Globus pallidus (tissue), 1 donor: ENCODE measurements at regions not wholly inside any gene's neighbourhood (a gene's known extent, or its start where the extent isn't known, plus 50 kb on each side); places are given as distances from the start of the nearest gene placed in this dataset.

Source experiments
- DNase-seq: peaks from one replicate; pipeline ENCODE4 v3.0.0-alpha.2; 2015; ENCODE audit warnings: low spot score

DNA sequence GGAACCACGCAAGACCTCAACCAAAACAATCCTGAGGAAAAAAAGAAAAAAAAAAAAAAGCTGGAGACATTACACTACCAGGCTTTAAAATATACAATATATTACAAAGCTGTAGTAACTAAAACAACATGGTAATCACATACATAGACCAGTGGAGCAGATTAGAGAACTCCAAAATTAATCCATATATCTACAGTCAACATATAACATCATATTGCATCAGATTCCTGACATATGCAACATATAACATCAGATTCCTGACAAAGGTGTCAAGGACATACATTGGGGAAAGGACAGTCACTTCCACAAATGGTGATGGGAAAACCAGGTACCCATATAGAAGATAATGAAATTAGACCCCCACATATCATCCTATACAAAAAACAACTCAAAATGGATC lies 145.8 kb downstream of the BTG1 start:
- no peak for DNase-seq

GRCh38 chr12:91998316-91998715 lies 147.3 kb downstream of the BTG1 start:
- no peak for DNase-seq

DNA sequence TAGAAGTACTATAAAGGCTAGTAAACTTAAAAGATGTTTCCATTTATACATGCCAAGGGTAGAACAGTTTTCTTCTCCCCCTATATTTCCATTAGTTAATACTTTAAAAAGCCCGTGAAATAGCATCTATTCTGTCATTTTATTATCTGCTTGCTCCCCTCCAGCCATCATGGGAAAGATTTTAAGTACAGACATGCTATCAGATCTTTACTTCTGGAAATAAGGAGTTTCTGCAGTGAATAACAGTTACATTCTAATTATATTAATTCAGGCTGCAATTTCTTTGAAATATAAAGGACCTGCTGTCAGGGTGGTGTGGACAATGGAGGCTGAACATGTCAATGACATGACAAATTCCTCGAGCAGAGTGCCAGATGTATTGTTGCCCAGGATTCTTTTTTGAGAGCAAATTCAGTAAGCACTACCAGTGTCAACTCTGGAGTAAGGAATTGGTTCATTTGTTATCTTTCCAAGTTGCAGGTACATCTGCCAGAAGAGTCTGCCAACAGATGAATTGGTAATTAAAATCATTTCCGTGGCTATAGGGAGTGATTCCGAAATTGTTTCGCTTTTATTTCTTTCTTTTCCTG lies 151.3 kb downstream of the BTG1 start:
- no peak for DNase-seq

GRCh38 chr12:91993287-91994017 lies 152.2 kb downstream of the BTG1 start:
- no peak for DNase-seq

DNA sequence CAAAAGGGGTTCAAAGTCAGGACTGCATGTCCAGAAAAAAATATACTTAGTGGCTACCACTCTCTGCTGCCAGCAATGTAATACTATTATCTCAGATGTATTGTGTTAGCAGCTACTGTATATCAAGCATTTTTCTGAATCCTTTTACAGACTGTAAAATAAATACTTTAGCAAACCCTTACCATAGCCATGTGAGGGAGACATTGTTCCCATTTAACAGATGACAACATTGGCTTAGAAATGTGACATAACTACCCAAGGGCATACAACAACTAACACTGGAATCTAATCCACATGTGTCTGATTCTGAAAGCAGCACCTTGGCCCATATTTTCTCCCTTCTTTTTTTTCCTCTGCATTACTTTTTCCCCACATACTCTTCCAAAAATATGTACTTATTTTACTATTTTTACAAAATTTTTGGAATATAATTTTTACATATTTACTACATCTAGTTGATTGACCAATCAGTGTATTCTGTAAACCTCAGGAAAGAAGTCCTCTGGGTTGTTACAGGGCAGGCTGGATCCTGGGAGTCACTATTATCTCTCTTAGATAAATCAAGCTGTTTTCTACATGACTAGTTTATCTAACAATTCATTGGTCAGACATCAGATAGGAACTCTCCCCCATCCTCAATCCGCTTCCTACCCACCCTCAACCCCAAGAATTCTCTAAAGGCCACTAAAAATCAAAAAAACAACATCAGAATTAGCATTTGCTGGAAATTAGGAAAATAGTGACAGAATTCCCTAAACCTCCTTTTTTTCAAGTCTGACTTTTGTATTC lies 154.1 kb downstream of the BTG1 start:
- DNase-seq = no peak

DNA sequence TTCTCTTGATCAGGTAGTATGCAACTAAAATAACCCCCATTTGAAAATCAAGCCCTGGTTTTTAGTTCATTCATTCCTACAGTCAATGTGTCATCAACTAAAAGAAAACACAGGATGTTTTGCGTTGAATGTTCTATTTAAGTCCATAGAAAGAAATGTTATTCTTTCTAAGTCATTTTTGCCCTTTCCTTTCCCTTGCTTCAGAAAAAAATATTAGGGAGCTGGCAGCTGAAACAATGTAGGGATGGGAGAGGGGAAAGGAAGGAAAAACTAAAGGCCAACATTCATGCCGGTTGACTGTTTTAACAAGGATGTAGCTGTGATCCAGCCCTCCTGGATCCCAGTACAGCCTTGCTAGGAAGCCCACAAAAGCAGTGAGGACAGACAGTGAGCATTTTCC lies 155.1 kb downstream of the BTG1 start:
- DNase-seq = no peak

GRCh38 chr12:91989143-91989542 lies 156.5 kb downstream of the BTG1 start:
- no peak for DNase-seq

GRCh38 chr12:91988086-91988923 lies 157.3 kb downstream of the BTG1 start:
- DNase-seq = peak; percentile 48

GRCh38 chr12:91986084-91986483 lies 159.6 kb downstream of the BTG1 start:
- DNase-seq = no peak

DNA sequence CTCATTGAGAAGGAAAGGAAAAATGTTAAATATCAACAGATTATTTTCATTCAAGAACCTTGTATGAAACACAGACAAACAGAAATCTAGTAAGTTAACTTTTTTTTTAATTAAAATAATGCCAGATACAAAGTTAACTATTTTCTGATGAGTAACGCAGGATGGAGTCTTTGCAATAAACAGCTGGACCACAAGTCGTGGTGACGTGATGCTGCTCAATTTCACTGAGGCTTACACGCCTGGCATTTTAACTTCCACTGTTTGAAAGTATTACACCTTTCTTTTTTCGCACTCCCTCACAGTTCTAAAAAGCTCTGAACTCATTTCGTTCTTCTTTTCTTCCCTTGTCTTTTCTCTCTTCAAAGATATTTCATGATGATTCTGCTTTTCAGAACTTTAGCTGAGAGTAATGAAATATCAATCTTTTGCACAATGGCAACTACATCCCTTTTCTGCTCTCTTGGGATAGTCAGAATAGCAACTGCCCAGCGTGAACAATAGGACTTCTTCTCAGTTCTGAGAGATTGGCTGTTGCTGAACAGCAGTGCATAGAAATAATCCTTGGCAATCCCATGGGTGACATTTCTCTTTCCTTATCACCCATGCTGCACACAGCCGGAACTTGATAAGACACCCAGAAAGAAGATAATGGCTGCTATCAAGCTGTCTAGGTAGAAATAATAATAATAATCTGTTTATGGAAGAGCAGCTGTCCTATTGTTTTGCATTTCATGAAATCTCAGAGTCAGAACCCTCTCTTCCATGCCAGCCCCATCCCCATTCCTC lies 160.5 kb downstream of the BTG1 start:
- DNase-seq = peak; percentile 48

DNA sequence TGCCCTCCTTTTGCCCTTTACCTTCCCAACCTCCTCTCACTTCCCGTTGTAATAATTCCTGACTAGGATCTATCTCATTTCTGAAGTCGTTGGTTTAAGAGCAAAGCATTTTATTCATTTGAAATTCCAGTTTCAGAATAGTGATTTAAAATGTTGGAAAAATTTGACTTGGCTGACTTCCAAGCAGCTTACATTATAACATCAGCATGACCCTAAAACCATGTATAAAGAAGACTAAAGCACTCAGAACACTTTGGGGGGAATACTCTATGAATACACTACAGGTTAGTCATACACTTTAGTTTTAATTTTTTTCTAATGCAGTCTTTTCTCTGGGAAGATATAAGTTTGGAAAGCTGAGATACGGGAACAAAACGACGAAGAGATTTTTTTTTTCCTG lies 161.1 kb downstream of the BTG1 start:
- DNase-seq = no peak

DNA sequence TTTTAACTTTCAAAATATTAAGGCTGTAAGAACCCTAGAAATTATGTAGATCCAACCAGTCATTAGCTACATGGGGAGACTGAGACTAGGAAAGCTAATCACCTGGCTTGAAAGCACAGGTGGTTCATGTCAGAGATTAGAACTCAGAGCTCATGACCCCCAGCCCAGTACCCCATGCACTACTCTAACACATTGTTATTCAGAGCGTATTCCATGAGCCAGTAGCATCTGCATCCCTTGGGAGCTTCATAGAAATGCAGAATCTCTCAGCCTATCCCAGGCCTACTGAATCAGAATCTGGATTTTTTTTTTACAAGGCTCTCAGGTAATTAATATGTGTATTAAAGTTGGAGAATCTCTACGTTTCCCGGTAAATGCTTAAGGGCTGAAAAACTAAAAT lies 161.7 kb downstream of the BTG1 start:
- DNase-seq = no peak

DNA sequence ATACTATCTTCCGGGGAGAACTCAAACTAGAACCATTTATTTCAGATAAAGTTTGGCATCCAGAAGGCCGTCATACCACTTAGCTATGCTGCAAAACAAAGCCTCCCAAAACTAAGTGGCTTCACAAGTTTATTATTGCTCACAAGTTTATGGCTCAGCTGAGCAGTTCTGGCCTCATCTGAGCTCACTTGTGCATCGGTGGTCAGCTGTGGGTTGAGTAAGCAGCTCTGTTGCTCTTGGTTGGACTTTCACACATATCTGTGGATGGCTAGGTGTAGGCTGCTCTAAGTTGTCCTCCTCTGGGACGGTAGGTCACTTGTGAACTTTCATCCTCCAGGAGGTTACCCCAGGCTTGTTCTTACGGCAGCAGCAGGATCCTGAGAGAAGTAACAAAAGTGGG lies 162.7 kb downstream of the BTG1 start:
- no peak for DNase-seq

DNA sequence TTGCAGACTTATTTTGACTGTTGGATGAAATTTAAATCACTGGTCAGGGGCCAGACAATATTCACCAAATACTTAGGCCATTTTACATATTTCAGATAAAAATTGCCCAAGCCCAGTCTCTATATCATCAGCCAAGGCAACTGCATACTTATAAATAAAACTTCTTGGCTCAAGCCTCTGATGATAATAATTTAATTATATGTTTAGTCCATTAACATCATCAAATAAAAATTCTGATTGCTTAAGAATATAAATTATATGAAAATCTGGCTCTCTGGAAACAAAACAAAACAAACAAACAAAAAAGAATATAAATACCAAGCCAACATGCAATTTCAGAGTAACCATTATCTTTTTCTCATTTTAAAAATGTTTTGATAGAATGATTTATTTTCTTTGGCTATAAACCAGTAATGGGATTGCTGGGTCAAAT lies 165.2 kb downstream of the BTG1 start:
- DNase-seq = no peak

- no peak for DNase-seq
These were observed 167.5 kb downstream of the BTG1 start for GRCh38 chr12:91978143-91978542.

DNA sequence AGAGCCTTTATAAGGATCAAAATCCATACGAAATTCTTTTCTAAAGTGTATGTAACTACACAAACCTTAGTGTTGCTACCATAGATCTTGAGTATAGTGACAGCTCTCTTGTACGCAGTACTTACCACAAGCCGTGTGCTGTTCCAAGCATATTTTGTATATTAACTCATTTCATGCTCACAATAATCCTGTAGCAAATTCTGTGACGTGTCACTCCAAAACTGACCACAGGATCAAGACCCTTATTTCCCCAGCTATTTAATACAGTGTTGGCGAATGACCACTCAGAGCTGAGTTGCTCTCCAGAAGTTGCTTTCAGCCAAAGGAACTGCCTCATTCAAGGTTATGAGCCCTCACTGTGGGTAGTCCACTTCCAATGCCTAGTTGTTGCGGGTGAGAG lies 169.8 kb downstream of the BTG1 start:
- no peak for DNase-seq

DNA sequence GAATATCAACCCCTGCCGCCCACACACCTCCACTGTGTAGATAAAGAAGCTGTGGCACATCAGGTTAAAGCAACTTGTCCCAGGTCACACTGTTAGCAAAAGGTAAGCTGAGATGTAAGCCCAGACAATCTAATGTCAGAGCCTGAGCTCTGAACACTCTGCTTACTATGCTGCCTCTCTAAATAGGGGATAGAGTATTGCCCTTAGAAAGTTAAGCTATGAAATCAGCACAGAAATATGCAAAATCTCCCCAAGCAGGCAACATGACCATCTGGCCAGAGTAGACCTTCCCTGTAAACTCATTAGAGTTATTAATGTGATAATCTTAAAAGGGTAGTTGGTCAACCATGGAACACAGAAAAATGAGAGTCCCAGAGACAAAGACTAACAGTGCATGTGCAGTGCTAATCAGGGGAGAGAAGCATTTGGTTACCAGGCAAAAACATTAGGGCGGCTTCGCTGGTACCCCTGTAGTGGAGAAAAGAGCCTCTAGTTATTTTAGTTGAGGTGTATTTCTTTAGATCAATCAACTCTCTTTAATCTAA lies 171.0 kb downstream of the BTG1 start:
- no peak for DNase-seq

DNA sequence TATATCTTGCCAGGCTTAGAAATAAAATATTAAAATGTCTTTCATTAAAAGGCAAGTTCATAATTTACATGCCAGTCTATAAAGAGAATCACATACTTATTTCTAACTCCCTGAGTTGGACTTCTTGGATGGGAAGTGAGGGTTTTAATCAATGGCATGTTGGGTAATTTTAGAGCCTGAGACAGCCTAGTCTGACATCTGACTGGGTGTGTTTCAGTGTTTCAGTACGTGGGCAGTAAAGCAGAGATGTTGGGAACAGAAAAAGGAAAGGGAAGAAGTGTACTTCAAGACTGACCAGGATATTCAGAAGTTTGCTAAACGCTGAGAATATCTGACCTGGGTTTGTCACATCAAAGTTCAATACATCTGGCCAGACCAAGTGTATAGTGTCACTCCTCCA lies 171.8 kb downstream of the BTG1 start:
- no peak for DNase-seq

GRCh38 chr12:91972896-91973295 lies 172.8 kb downstream of the BTG1 start:
- no peak for DNase-seq

DNA sequence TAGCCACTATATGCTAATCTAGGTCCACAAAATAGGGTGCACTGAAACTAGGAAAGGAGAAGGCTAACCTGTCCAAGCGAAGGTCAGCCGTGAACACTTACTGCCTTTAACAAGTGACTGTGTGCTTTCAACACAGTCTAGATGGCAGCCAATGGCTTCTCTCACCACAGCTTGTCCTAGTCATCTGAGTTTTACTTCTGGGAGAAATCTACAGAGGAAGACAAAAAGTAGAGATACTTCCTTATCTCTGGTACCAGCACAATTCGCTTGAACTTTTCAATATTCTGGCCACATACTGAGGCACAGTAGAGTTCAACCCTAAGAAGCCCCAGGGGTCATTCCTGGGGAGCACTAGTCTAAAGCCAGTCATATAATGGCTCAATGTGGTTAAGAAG lies 176.9 kb downstream of the BTG1 start:
- no peak for DNase-seq

DNA sequence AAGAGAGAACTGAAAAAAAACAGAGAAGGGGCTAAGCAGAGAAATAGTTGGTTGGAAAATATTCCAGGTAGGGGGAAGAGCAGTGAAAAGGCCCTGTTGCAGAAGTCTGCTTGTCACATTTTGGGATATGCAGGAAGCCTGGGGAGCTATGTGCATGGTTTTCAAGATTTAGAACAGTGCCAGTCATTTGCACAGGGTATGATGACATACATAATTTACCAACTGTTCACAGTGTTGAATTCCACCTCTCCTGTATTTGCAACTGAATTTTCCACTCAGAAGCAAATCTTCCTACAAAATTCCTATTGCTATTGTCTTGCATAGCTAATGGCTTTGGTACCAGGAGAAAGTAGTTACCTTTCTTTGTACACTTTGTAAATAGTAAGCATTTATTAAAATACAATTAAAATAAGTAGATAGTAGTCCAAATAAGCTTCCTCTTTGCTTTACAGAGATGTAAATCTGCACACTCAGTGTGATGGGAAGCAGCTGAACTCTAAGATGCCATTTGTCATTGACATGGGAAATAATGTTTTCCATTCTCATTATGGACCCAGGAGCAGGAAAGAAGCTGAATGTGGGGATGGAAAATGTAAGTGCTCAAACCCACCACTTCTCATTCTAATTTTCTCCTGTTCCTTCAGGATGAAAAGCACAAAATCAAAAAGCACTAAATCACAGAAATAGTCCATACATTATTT lies 177.4 kb downstream of the BTG1 start:
- no peak for DNase-seq
